Fibroblast of skin of right quadriceps (primary cell): ENCODE measurements at regions not wholly inside any gene's neighbourhood (a gene's known extent, or its start where the extent isn't known, plus 50 kb on each side); places are given as distances from the start of the nearest gene placed in this dataset.

Source experiments
- DNase-seq: peaks from one replicate; pipeline ENCODE4 v3.0.0-alpha.2; 2013

- DNase-seq, result no peak
Measured at GRCh38 chr5:97406946-97407676, 224.1 kb upstream of the RIOK2 start.

GRCh38 chr5:97408331-97408730 is 225.3 kb upstream of the RIOK2 start:
- no peak for DNase-seq

GRCh38 chr5:97412959-97413358 is 229.9 kb upstream of the RIOK2 start:
- DNase-seq, result no peak

- no peak for DNase-seq
Measured at GRCh38 chr5:97417986-97418385, 234.9 kb upstream of the RIOK2 start.

- no peak for DNase-seq
Measured at GRCh38 chr5:97418462-97418861, 235.4 kb upstream of the RIOK2 start.

- DNase-seq, result no peak
Measured at GRCh38 chr5:97420646-97421045, 237.6 kb upstream of the RIOK2 start.

GRCh38 chr5:97422678-97423077 is 239.6 kb upstream of the RIOK2 start:
- DNase-seq, result peak; percentile 9

GRCh38 chr5:97425511-97425910 is 242.5 kb upstream of the RIOK2 start:
- DNase-seq, result peak; percentile 8

GRCh38 chr5:97427235-97427634 is 244.2 kb upstream of the RIOK2 start:
- no peak for DNase-seq

GRCh38 chr5:97434021-97434420 is 251.0 kb upstream of the RIOK2 start:
- no peak for DNase-seq

GRCh38 chr5:97436405-97436804 is 253.4 kb upstream of the RIOK2 start:
- no peak for DNase-seq

GRCh38 chr5:97443740-97444139 is 260.7 kb upstream of the RIOK2 start:
- no peak for DNase-seq

- no peak for DNase-seq
Measured at GRCh38 chr5:97449172-97449571, 266.1 kb upstream of the RIOK2 start.

GRCh38 chr5:97452646-97453045 is 269.6 kb upstream of the RIOK2 start:
- no peak for DNase-seq

- DNase-seq, result no peak
Measured at GRCh38 chr5:97453263-97453662, 270.2 kb upstream of the RIOK2 start.

GRCh38 chr5:97454015-97454414 is 271.0 kb upstream of the RIOK2 start:
- DNase-seq, result no peak

GRCh38 chr5:97455996-97456395 is 272.9 kb upstream of the RIOK2 start:
- DNase-seq, result no peak

GRCh38 chr5:97458851-97459250 is 275.8 kb upstream of the RIOK2 start:
- no peak for DNase-seq

- DNase-seq, result no peak
Measured at GRCh38 chr5:97471951-97472350, 288.9 kb upstream of the RIOK2 start.

- no peak for DNase-seq
Measured at GRCh38 chr5:97475847-97476246, 292.8 kb upstream of the RIOK2 start.

GRCh38 chr5:97476852-97477534 is 293.9 kb upstream of the RIOK2 start:
- DNase-seq, result no peak

GRCh38 chr5:97478483-97478882 is 295.4 kb upstream of the RIOK2 start:
- no peak for DNase-seq

- DNase-seq, result no peak
Measured at GRCh38 chr5:97480313-97480712, 297.3 kb upstream of the RIOK2 start.

GRCh38 chr5:97488126-97488668 is 305.1 kb upstream of the RIOK2 start:
- no peak for DNase-seq
